Stimulated activated naive CD8-positive, alpha-beta T cell treated with anti-CD3 and anti-CD28 coated beads, Interleukin-15, Interleukin-2, amounts not matched to agents 100 ng/mL and 50 ng/mL, for 24 hours (primary cell): ENCODE measurements at regions not wholly inside any gene's neighbourhood (a gene's known extent, or its start where the extent isn't known, plus 50 kb on each side); places are given as distances from the start of the nearest gene placed in this dataset.

Source experiments
- H3K27ac Mint-ChIP-seq: one replicate; pipeline ENCODE4 v1.8.0; 2021; ENCODE audit warnings: mild to moderate bottlenecking, mixed read lengths
- H3K27me3 Mint-ChIP-seq: one replicate; pipeline ENCODE4 v1.8.0; 2021; ENCODE audit warnings: mixed read lengths
- H3K36me3 Mint-ChIP-seq: one replicate; pipeline ENCODE4 v1.8.0; 2021; ENCODE audit warnings: low read depth, mixed read lengths
- H3K4me1 Mint-ChIP-seq: one replicate; pipeline ENCODE4 v1.8.0; 2021; ENCODE audit warnings: low read depth, mixed read lengths
- H3K4me3 Mint-ChIP-seq: one replicate; pipeline ENCODE4 v1.8.0; 2021; ENCODE audit warnings: mild to moderate bottlenecking, mixed read lengths
- H3K9me3 Mint-ChIP-seq: one replicate; pipeline ENCODE4 v1.8.0; 2021; ENCODE audit warnings: mixed read lengths

GRCh38 chr9:119074017-119074416 lies 295.2 kb downstream of the BRINP1 start:
- no peaks in the 10 kb centered on the region for H3K27me3 Mint-ChIP-seq
- H3K9me3 Mint-ChIP-seq = no peaks in the 10 kb centered on the region
- no peak overlapping the region for H3K27ac Mint-ChIP-seq
- no peak overlapping the region for H3K4me3 Mint-ChIP-seq
- no peaks in the 10 kb centered on the region for H3K4me1 Mint-ChIP-seq
- no peaks in the 10 kb centered on the region for H3K36me3 Mint-ChIP-seq

GRCh38 chr9:119078015-119078414 lies 291.2 kb downstream of the BRINP1 start:
- no peaks in the 10 kb centered on the region for H3K4me1 Mint-ChIP-seq
- peaks cover 9% of the 10 kb centered on the region for H3K9me3 Mint-ChIP-seq

GRCh38 chr9:119083673-119084072 lies 285.6 kb downstream of the BRINP1 start:
- Mint-ChIP-seq H3K27me3 (no peaks in the 10 kb centered on the region), H3K9me3 (peaks cover 15% of the 10 kb centered on the region), H3K4me3 (no peak overlapping the region), H3K4me1 (no peaks in the 10 kb centered on the region), H3K36me3 (no peaks in the 10 kb centered on the region), H3K27ac (no peak overlapping the region)

More at GRCh38 chr9:119078015-119078414, 291.2 kb downstream of the BRINP1 start:
- Mint-ChIP-seq H3K36me3 (no peaks in the 10 kb centered on the region), H3K27me3 (no peaks in the 10 kb centered on the region), H3K4me3 (no peak overlapping the region), H3K27ac (no peak overlapping the region)

GRCh38 chr9:119086590-119086989 lies 282.6 kb downstream of the BRINP1 start:
- Mint-ChIP-seq H3K27ac (no peak overlapping the region), H3K4me1 (no peaks in the 10 kb centered on the region), H3K4me3 (no peak overlapping the region)

GRCh38 chr9:119088002-119088547 lies 281.2 kb downstream of the BRINP1 start:
- no peaks in the 10 kb centered on the region for H3K27me3 Mint-ChIP-seq
- H3K27ac Mint-ChIP-seq = no peak overlapping the region
- no peak overlapping the region for H3K4me3 Mint-ChIP-seq
- H3K4me1 Mint-ChIP-seq = no peaks in the 10 kb centered on the region
- H3K36me3 Mint-ChIP-seq = no peaks in the 10 kb centered on the region
- H3K9me3 Mint-ChIP-seq = peaks cover 7% of the 10 kb centered on the region

More at GRCh38 chr9:119086590-119086989, 282.6 kb downstream of the BRINP1 start:
- no peaks in the 10 kb centered on the region for H3K27me3 Mint-ChIP-seq
- H3K36me3 Mint-ChIP-seq = no peaks in the 10 kb centered on the region
- peaks cover 12% of the 10 kb centered on the region for H3K9me3 Mint-ChIP-seq

- H3K27me3 Mint-ChIP-seq = no peaks in the 10 kb centered on the region
- H3K4me3 Mint-ChIP-seq = no peak overlapping the region
- no peaks in the 10 kb centered on the region for H3K4me1 Mint-ChIP-seq
- H3K36me3 Mint-ChIP-seq = no peaks in the 10 kb centered on the region
- H3K9me3 Mint-ChIP-seq = no peaks in the 10 kb centered on the region
- no peak overlapping the region for H3K27ac Mint-ChIP-seq
Observed at GRCh38 chr9:119091074-119091473, 278.2 kb downstream of the BRINP1 start.

GRCh38 chr9:119092125-119092524 lies 277.1 kb downstream of the BRINP1 start:
- Mint-ChIP-seq H3K27me3 (no peaks in the 10 kb centered on the region), H3K36me3 (no peaks in the 10 kb centered on the region), H3K4me3 (no peak overlapping the region), H3K4me1 (no peaks in the 10 kb centered on the region), H3K27ac (no peak overlapping the region), H3K9me3 (no peaks in the 10 kb centered on the region)

GRCh38 chr9:119094086-119094485 lies 275.1 kb downstream of the BRINP1 start:
- Mint-ChIP-seq H3K36me3 (no peaks in the 10 kb centered on the region), H3K27ac (no peak overlapping the region), H3K9me3 (no peaks in the 10 kb centered on the region), H3K4me1 (no peaks in the 10 kb centered on the region), H3K4me3 (no peak overlapping the region), H3K27me3 (no peaks in the 10 kb centered on the region)

GRCh38 chr9:119095072-119095471 lies 274.2 kb downstream of the BRINP1 start:
- Mint-ChIP-seq H3K9me3 (no peaks in the 10 kb centered on the region), H3K27ac (no peak overlapping the region), H3K36me3 (no peaks in the 10 kb centered on the region), H3K4me3 (no peak overlapping the region), H3K27me3 (no peaks in the 10 kb centered on the region), H3K4me1 (no peaks in the 10 kb centered on the region)

- Mint-ChIP-seq H3K27ac (no peak overlapping the region), H3K4me1 (no peaks in the 10 kb centered on the region), H3K27me3 (no peaks in the 10 kb centered on the region), H3K9me3 (peaks cover 3% of the 10 kb centered on the region), H3K4me3 (no peak overlapping the region), H3K36me3 (no peaks in the 10 kb centered on the region)
Observed at GRCh38 chr9:119101048-119101447, 268.2 kb downstream of the BRINP1 start.

GRCh38 chr9:119114681-119115080 lies 254.6 kb downstream of the BRINP1 start:
- H3K36me3 Mint-ChIP-seq = no peaks in the 10 kb centered on the region
- H3K4me3 Mint-ChIP-seq = no peak overlapping the region
- no peaks in the 10 kb centered on the region for H3K4me1 Mint-ChIP-seq
- peaks cover 21% of the 10 kb centered on the region for H3K9me3 Mint-ChIP-seq
- no peaks in the 10 kb centered on the region for H3K27me3 Mint-ChIP-seq
- H3K27ac Mint-ChIP-seq = no peak overlapping the region
